Activated T-helper 1 cell treated with anti-CD3 and anti-CD28 coated beads, Interleukin-12 subunit alpha, Interleukin-12 subunit beta, Interleukin-2, Interleukin-4 antibody, amounts not matched to agents 30 ng/mL and 10 ng/mL and 1 ng/mL, durations not matched to agents 14 hours and 24 hours and 36 hours (primary cell): ENCODE measurements at regions not wholly inside any gene's neighbourhood (a gene's known extent, or its start where the extent isn't known, plus 50 kb on each side); places are given as distances from the start of the nearest gene placed in this dataset.
"Not testable (repeated sequence)": the region's sequence is repeated elsewhere in the genome, so short reads cannot be mapped to it uniquely, and the experiment has no call there.

Source experiments
- DNase-seq: peaks from one replicate; pipeline ENCODE4 v3.0.0; 2021; ENCODE audit warnings: low spot score
- H3K27ac Mint-ChIP-seq: one replicate; pipeline ENCODE4 v1.8.0; 2021; ENCODE audit warnings: mild to moderate bottlenecking, mixed read lengths
- H3K27me3 Mint-ChIP-seq: one replicate; pipeline ENCODE4 v1.8.0; 2022; ENCODE audit warnings: mild to moderate bottlenecking, moderate library complexity, mixed read lengths; ENCODE audit not compliant: insufficient read depth
- H3K36me3 Mint-ChIP-seq: one replicate; pipeline ENCODE4 v1.8.0; 2021; ENCODE audit warnings: low read depth, mixed read lengths
- H3K4me1 Mint-ChIP-seq: one replicate; pipeline ENCODE4 v1.8.0; 2021; ENCODE audit warnings: low read depth, mixed read lengths
- H3K4me3 Mint-ChIP-seq: one replicate; pipeline ENCODE4 v1.8.0; 2021; ENCODE audit warnings: mild to moderate bottlenecking, moderate library complexity, mixed read lengths
- H3K9me3 Mint-ChIP-seq: one replicate; pipeline ENCODE4 v1.8.0; 2021; ENCODE audit warnings: mixed read lengths
- intact Hi-C: fragments of 100-400 bp; cut with micrococcal nuclease; formaldehyde crosslinking; loops from one replicate; pipeline ENCODE4 v1.15.1; 2024

DNA sequence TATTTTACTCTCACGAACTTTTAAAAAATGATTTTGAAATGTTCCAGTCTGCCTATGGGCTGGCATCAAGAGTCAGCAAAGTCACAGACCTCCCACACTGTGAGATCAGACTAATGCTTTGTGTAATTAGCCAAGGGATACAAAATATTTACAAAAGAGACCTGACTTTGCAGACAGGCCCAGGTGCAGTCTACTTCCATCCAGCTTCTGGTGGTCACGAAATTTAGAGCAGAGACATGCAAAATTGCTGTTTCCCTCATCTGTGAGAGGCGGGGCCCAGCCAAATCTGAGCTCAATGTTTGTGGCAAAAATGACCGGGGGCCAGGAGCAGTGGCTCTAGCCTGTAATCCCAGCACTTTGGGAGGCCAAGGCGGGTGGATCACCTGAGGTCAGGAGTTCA is 82.5 kb upstream of the PITRM1 start:
- Mint-ChIP-seq H3K4me1 (no peaks in the 10 kb centered on the region), H3K27ac (no peak overlapping the region), H3K9me3 (no peaks in the 10 kb centered on the region), H3K27me3 (peaks cover 49% of the 10 kb centered on the region), H3K36me3 (no peaks in the 10 kb centered on the region), H3K4me3 (no peak overlapping the region)
- intact Hi-C loops: no loop called here
- no peak for DNase-seq

DNA sequence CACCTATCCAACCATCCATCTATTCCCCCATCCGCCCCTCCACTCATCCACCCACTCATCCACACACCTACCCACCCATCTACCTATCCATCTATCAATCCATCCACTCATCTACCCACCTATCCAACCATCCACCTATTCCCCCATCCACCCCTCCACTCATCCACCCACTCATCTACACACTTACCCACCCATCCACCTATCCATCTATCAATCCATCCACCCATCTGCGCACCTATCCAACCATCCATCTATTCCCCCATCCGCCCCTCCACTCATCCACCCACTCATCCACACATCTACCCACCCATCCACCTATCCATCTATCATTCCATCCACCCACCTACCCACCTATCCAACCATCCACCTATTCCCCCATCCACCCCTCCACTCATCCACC is 81.4 kb upstream of the PITRM1 start:
- H3K36me3 Mint-ChIP-seq, DNase-seq, H3K9me3 Mint-ChIP-seq, H3K4me1 Mint-ChIP-seq, H3K4me3 Mint-ChIP-seq, intact Hi-C loops, H3K27ac Mint-ChIP-seq: not testable (repeated sequence)
- H3K27me3 Mint-ChIP-seq: peaks cover 56% of the 10 kb centered on the region

DNA sequence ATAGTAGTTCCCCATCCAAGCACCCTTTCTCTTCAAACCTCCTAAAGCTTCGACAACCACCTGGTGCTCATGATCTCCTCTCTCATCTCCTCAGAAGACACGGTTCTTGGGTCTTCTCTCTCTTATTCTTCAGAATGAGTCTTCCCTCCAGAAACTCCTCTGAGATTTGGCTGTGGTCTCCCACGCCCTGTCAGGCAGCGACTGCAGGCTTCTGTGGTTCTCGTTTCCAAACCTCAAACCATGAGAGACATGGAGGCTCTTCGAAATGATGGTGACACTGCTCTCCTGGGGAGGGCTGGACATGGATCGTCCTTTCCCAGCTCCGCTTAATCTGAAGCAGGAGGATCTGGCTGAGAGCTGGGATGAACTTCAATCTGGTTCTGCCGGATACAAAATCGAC is 78.6 kb upstream of the PITRM1 start:
- Mint-ChIP-seq H3K4me3 (no peak overlapping the region), H3K27me3 (peaks cover 60% of the 10 kb centered on the region), H3K27ac (no peak overlapping the region), H3K36me3 (no peaks in the 10 kb centered on the region), H3K4me1 (no peaks in the 10 kb centered on the region), H3K9me3 (no peaks in the 10 kb centered on the region)
- intact Hi-C loops: no loop called here
- no peak for DNase-seq

DNA sequence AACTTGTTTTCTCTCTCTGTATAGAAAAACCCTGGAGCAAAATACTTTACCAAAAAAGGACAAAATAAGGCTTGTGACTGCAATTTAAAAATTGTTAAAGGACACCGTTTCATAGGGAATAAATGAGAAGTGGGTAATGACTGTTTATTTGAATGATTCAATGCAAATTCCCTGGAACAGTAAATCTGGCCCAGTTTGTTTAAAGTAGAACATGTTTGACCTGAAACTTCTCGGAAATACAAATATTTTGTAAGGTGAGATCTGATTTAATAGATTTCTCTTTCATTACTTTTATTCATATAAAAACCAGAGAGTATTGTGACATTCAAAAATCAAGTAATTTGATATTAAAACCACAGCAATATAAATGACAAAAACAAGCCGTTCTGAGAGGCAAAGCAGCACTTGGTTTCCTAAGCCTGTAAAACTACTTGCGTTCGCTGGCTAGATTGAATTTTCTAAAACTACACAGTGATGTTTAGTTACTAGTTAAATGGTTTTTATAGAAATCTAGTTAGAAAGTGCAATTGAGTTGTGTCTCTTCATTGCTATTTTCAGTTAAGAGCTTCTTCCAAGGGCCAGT is 76.8 kb upstream of the PITRM1 start:
- Mint-ChIP-seq H3K27me3 (peaks cover 57% of the 10 kb centered on the region), H3K27ac (no peak overlapping the region), H3K9me3 (no peaks in the 10 kb centered on the region), H3K4me3 (no peak overlapping the region), H3K4me1 (no peaks in the 10 kb centered on the region), H3K36me3 (no peaks in the 10 kb centered on the region)
- intact Hi-C loops: no loop called here
- no peak for DNase-seq

DNA sequence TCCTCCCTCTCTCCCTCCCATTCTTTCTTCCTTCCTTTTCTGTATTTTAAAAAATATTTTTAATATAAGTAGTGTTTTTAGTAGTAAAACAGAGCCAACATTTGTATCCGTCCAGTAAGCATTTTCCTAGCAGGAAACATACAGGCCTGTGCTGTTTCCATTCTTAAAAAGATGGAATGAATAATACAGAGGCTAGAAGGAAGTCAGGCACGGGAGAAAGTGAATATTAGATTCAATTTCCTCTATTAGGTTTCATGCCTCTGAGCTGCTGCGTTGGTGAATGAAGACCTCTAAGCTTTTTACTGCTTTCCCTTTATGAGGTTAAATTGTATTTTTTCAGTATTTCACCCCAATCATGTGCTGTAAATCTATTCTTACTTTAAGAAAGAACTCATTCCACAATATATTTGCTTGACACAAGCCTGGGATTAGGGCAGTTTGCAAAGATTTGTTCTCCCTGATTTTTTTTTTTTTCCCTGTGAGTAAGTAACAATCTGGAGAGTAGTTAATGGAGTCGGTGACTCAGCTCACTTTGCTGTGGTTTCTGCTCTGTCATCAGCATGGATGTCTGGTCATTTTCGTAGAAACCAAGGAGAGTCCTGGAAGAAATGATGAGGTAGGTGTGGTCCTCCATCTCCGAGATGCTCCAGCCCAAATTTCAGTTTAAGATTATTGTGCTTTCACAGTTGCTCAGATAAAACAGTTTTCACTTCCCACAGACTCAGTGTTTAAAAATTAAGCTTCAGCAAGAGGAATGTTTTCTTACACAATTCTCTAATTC is 76.1 kb upstream of the PITRM1 start:
- H3K27ac Mint-ChIP-seq: no peak overlapping the region
- H3K4me1 Mint-ChIP-seq: no peaks in the 10 kb centered on the region

DNA sequence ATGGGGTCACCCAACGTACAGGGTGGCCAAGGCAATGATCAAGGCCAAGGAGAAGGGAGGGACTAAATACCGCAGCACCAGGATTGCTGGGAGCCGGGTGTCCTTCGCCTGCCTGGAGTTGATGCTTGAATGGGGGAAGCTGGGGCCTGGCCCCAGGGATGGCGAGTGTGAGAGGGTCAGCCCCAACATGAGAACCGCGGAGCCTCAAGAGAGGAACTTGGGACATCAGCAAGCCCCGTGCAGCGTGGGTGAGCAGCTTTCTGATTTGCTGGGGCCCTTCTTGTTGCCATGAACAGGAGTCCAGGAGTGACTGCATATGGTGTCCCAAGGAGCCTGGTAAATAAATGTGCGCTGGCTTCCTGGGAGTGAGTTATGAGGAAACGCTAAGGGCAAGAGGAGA is 72.8 kb upstream of the PITRM1 start:
- H3K9me3 Mint-ChIP-seq: no peaks in the 10 kb centered on the region
- no peak overlapping the region for H3K4me3 Mint-ChIP-seq
- no peaks in the 10 kb centered on the region for H3K4me1 Mint-ChIP-seq
- intact Hi-C loops: no loop called here
- peaks cover 37% of the 10 kb centered on the region for H3K27me3 Mint-ChIP-seq
- no peak overlapping the region for H3K27ac Mint-ChIP-seq
- H3K36me3 Mint-ChIP-seq: no peaks in the 10 kb centered on the region
- no peak for DNase-seq

More for the DNA sequence above, 76.1 kb upstream of the PITRM1 start:
- Mint-ChIP-seq H3K27me3 (peaks cover 53% of the 10 kb centered on the region), H3K9me3 (no peaks in the 10 kb centered on the region), H3K4me3 (no peak overlapping the region), H3K36me3 (no peaks in the 10 kb centered on the region)
- intact Hi-C loops: no loop called here
- DNase-seq: no peak

DNA sequence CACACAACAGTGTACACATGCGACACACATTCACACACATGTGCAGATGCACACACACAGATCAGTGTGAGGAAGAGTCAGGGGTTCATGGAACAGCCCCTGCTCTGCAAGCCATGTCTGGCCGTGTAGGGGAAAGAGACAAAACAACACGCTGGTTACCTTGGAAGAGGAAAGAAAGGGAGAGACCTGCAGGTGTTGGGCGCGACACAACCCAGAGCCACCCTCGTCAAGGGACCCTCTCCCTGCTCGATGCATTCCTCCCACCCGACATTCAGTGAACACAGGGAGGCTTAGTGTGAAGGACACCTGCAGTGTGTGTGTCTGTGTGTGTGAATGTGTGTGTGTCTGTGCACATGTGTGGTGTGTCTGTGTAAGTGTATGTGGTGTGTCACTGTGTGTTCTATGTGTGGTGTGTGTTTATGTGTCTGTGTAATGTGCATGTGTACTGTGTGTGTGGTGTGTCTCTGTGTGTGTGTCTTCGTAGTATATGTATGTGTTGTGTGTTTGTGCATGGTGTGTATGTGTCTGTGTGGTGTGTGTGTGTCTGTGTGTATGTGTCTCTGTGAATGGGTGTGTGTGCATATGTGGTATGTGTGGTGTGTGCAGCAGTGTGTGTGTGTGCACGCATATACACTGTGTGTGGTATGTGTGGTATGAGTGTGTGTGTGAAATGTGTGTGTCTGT is 69.5 kb upstream of the PITRM1 start:
- no peak overlapping the region for H3K27ac Mint-ChIP-seq

DNA sequence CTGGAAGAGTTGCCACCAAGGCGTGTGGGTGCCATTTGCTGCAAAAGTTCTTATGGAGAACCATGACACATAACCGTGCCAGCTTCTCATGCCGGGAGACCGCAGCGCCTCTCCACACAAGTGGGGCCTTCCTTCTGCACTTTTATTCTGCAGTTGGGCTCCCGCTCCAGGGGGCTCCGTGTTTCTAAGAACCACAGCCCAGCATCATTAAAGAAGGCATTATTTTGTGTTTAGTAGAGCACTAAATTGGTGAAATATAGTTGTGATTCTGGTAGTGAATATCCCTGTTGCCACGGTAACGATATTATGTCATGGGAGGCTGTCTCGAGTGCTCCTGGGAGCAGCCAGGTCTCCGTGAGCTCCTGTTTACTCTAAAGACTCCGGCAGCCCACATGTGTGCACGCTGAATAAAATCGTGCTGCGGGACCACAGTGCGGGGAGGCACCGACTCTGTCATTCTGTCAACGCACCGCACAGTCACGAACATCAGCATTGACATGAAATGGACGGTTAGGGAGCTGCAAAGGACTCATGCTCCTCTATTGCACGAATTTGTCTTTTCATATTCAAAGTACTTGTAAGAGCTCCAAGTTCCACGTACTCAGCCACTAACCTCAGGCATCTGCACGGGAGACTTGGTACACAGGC is 68.8 kb upstream of the PITRM1 start:
- peaks cover 41% of the 10 kb centered on the region for H3K27me3 Mint-ChIP-seq
- DNase-seq: no peak
- no peaks in the 10 kb centered on the region for H3K4me1 Mint-ChIP-seq
- intact Hi-C loops: no loop called here
- H3K36me3 Mint-ChIP-seq: no peaks in the 10 kb centered on the region
- H3K27ac Mint-ChIP-seq: no peak overlapping the region
- H3K4me3 Mint-ChIP-seq: no peak overlapping the region
- no peaks in the 10 kb centered on the region for H3K9me3 Mint-ChIP-seq

More for the DNA sequence above, 69.5 kb upstream of the PITRM1 start:
- Mint-ChIP-seq H3K4me3 (no peak overlapping the region), H3K4me1 (no peaks in the 10 kb centered on the region), H3K9me3 (no peaks in the 10 kb centered on the region), H3K27me3 (peaks cover 35% of the 10 kb centered on the region), H3K36me3 (no peaks in the 10 kb centered on the region)
- intact Hi-C loops: no loop called here
- no peak for DNase-seq

DNA sequence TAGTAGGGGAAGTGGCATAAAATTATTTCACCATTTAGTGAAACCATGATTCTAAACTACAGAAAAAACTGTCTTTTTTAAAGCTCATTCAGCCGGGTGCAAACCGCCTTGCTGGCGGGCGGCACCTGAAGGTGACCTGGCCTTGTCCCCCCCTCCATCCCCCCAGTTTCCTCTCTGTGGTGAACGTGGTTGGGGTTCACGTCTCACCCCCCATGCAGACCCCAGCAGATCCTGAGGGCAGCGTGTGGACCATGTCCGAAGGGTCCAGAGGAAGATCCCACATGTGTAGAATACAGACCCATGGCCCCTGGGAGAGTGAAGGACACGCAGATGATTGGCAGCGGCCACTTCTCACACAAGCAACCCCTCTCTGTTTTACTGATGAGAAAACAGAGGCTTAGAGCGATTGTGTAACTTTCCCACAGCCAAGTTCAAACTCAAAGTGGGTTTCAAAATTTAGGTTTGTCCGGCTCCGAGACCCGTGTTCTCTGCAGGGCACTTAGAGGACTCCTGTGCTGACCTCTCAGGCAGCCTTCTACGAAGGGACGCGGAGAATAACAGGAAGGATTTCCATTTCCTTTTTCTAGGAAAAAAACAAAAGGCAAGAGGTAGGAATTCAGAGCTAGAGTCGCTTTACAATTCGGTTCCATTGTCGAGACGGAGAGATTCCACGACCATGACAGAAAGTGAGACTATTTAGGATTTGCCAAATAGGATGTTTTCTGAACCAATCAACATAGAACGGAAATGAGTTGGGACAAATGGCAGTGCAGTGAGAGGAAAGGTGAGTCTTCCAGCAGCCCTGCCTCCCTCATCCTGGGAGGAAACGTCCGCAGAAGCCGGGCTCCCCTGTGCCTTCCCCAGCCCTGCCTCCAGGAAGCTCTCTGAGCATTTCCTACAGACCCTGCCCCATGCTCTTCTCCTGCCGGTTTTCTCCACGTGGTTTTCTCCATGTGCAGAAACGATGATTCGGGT is 67.6 kb upstream of the PITRM1 start:
- intact Hi-C loops: loop anchor here (1.0 to 2.0 kb wide), 3 partner anchors 537 to 1527 kb away; no protein-coding TSS in a partner anchor
- H3K36me3 Mint-ChIP-seq: no peaks in the 10 kb centered on the region
- H3K9me3 Mint-ChIP-seq: no peaks in the 10 kb centered on the region
- peaks cover 49% of the 10 kb centered on the region for H3K27me3 Mint-ChIP-seq
- H3K4me1 Mint-ChIP-seq: no peaks in the 10 kb centered on the region
- no peak overlapping the region for H3K27ac Mint-ChIP-seq
- no peak overlapping the region for H3K4me3 Mint-ChIP-seq
- DNase-seq: no peak

DNA sequence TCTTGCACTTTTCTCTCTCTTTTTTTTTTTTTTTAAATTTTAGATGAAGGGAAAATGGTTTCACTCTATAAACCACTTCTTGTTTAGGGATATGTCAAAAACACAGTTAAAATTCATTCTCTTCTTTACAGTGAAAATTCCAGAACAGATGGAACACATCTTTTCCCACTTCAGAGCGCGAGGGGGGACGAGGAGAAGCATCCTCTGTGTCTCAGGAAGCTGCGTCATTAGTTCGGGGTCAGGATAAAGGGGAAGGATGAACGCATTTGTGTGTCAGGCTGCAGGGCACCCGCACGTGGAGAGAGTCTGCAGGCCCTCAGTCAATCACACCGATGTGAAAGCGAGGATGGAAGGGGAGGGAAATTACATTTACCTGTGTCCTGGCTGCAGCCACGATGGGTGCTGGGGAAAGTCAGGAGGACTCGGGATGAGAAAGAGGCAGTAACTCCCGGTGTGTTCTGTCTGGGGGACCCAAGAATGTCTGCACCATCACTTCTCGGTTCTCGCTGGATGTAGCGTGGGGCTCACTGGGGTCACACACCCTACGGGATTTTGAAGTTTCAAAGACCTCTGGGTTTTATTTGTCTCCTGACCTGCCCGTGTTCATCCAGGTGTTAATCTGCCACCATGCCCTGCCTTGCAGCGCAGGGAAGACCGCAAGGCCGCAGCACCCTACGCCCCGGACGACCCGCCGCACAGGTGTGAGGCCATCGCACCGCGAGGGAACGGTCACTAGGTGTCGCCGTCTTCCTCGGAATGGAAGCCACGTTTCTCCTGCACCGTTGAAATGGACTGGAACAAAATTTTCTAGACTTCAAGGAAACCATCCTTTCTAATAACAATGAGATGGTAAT is 66.7 kb upstream of the PITRM1 start:
- Mint-ChIP-seq H3K27ac (no peak overlapping the region), H3K27me3 (peaks cover 48% of the 10 kb centered on the region), H3K4me1 (no peaks in the 10 kb centered on the region), H3K9me3 (no peaks in the 10 kb centered on the region), H3K4me3 (no peak overlapping the region), H3K36me3 (no peaks in the 10 kb centered on the region)
- DNase-seq: peak; percentile 54
- intact Hi-C loops: loop anchor here (1.0 to 2.0 kb wide), 3 partner anchors 538 to 1528 kb away; no protein-coding TSS in a partner anchor

DNA sequence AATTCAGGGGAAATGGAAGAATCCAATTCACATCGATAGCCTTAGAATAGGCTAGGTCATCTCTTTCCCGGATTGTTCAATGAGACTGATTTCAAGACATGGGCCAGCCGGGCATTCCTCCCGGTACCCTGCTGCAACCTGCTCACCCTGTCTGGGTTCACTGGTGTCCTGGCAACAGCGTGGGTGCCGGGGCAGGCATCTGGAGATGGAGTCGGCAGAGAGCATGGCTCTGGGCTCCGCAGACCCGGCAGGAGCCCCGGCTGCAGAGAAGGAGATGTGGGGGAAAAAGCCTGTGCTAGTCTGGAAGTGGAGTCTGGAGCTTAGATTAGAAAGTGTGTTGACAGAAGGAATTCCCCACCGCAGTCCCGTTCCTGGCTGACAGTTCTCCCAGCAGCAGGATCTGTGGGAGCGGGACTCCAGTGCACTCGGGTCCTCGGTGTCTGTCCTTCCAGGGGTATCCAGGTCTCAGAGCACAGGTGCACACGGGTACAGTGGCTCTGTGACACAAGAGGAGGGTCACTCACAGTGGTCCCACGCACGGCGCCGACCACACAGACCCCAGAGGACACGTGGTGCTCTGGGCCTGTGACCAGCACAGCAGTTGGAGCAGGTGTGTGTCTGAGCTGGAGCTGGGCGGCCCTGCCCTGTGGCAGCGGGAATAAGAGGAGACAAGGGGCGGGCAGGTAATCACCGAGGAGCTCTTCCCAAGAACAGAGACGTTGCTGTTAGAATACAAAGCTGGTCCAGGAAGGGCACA is 65.7 kb upstream of the PITRM1 start:
- Mint-ChIP-seq H3K27me3 (peaks cover 58% of the 10 kb centered on the region), H3K9me3 (no peaks in the 10 kb centered on the region), H3K4me1 (no peaks in the 10 kb centered on the region), H3K27ac (no peak overlapping the region), H3K4me3 (no peak overlapping the region), H3K36me3 (no peaks in the 10 kb centered on the region)
- no peak for DNase-seq
- intact Hi-C loops: loop anchor here (2.0 kb wide), 1 partner anchor 1529 kb away; no protein-coding TSS in a partner anchor
